ENCODE measurements at regions not wholly inside any gene's neighbourhood (a gene's known extent, or its start where the extent isn't known, plus 50 kb on each side); places are given as distances from the start of the nearest gene placed in this dataset.

DNA sequence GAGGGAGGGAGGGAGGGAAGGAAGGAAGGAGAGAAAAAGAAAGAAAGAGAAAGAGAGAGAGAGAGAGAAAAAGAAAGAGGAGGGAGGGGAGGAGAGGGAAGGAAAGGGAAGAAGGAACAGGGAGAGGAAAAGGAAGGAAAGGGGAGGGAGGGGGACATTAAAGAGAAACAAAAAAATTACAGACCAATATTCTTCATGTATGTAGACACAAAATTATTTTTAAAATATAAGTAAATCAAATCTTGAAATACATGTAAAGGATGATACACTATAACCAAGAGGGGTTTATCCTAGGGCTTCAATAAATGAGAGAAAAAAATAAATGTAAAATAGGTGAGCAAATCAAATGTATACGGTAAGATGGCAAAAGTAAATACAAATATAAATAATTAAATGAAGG, 71.2 kb upstream of the TMEM244 start:
- TF ChIP-seq EP300 (IDR thresholded peaks at IDR 0.05; ENCODE audit: borderline replicate concordance) (no peak), TCF12 (IDR thresholded peaks at IDR 0.05; ENCODE audit: low read depth) (no peak), TAF1 (IDR thresholded peaks at IDR 0.05; ENCODE audit: low read depth) (no peak), EGR1 (IDR thresholded peaks at IDR 0.05) (no peak), CREB1 (IDR thresholded peaks at IDR 0.05; ENCODE audit: low read depth) (no peak), FOXM1 (IDR thresholded peaks at IDR 0.05; ENCODE audit: borderline replicate concordance, low read depth) (no peak), YY1 (IDR thresholded peaks at IDR 0.05; ENCODE audit: low read depth) (no peak), RAD21 (IDR thresholded peaks at IDR 0.05; ENCODE audit: low read depth) (no peak), CEBPB (IDR thresholded peaks at IDR 0.05) (no peak), TEAD4 (IDR thresholded peaks at IDR 0.05) (no peak), ZBTB7A (IDR thresholded peaks at IDR 0.05; ENCODE audit: low read depth) (no peak), NFIC (IDR thresholded peaks at IDR 0.05) (no peak)
- TF ChIP-seq, protein P1, sequence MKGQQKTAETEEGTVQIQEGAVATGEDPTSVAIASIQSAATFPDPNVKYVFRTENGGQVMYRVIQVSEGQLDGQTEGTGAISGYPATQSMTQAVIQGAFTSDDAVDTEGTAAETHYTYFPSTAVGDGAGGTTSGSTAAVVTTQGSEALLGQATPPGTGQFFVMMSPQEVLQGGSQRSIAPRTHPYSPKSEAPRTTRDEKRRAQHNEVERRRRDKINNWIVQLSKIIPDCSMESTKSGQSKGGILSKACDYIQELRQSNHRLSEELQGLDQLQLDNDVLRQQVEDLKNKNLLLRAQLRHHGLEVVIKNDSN (IDR thresholded peaks at IDR 0.05) = no peak
- TF ChIP-seq, protein P2, sequence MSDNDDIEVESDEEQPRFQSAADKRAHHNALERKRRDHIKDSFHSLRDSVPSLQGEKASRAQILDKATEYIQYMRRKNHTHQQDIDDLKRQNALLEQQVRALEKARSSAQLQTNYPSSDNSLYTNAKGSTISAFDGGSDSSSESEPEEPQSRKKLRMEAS (IDR thresholded peaks at IDR 0.05) = no peak
- TF ChIP-seq, protein P3, sequence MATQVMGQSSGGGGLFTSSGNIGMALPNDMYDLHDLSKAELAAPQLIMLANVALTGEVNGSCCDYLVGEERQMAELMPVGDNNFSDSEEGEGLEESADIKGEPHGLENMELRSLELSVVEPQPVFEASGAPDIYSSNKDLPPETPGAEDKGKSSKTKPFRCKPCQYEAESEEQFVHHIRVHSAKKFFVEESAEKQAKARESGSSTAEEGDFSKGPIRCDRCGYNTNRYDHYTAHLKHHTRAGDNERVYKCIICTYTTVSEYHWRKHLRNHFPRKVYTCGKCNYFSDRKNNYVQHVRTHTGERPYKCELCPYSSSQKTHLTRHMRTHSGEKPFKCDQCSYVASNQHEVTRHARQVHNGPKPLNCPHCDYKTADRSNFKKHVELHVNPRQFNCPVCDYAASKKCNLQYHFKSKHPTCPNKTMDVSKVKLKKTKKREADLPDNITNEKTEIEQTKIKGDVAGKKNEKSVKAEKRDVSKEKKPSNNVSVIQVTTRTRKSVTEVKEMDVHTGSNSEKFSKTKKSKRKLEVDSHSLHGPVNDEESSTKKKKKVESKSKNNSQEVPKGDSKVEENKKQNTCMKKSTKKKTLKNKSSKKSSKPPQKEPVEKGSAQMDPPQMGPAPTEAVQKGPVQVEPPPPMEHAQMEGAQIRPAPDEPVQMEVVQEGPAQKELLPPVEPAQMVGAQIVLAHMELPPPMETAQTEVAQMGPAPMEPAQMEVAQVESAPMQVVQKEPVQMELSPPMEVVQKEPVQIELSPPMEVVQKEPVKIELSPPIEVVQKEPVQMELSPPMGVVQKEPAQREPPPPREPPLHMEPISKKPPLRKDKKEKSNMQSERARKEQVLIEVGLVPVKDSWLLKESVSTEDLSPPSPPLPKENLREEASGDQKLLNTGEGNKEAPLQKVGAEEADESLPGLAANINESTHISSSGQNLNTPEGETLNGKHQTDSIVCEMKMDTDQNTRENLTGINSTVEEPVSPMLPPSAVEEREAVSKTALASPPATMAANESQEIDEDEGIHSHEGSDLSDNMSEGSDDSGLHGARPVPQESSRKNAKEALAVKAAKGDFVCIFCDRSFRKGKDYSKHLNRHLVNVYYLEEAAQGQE (IDR thresholded peaks at IDR 0.05; ENCODE audit: low read depth) = no peak

DNA sequence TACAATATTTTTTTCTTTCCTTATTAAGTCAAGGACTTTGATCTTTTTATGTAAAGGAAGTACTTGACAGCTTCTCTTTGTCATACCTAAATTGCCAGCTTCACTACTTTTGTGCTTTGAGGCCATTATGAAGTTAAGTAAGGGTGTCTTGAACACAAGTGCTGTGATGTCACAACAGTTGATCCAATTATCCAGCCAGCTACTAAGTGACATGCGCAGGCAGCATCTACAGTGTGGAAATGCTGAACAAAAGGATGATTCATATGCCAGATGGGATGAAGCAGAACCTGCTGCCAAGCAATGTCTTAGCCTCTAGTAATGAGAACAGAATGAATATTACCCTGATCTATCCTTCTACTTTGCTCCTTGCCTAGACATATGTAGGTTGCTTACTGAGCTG, 68.3 kb upstream of the TMEM244 start:
- TF ChIP-seq ZBTB7A (IDR thresholded peaks at IDR 0.05; ENCODE audit: low read depth) (no peak), EGR1 (IDR thresholded peaks at IDR 0.05) (no peak), NFIC (IDR thresholded peaks at IDR 0.05) (no peak), TAF1 (IDR thresholded peaks at IDR 0.05; ENCODE audit: low read depth) (no peak), CEBPB (IDR thresholded peaks at IDR 0.05) (no peak), TEAD4 (IDR thresholded peaks at IDR 0.05) (no peak)

DNA sequence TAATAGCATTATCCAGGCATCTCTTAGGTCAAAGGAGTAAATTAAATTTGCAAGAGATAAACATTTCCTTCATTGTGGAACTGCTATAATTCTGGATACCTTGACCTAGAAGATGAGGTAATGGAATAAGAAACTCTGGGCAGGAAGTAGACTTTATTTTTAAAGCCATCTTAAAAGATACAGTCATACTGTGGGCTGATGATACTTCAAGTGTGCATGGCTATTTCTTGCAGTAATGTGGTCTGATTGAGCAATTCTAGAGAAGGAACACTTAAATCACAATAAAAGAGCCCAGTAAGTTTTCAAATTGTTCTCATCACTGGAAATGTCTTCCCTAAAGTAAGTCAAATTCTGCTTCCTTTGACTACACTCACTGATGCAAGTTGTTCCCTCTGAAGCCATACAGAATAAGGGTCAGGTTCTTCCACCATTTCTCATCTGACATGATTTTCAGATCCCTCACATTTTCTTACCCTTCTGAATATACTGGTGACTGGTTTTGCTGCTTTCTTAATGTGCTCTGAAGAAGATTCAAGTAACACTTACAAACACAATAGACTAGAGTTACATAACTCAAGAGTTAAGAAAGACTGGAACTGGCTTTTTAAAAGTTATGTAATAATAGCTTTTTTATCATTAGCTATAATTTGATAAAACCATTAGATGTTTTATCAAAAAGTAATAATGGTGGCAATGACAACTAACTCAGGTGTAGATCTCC, 62.6 kb upstream of the TMEM244 start:
- TF ChIP-seq CEBPB (IDR thresholded peaks at IDR 0.05) = no peak
- no peak for TF ChIP-seq TAF1 (IDR thresholded peaks at IDR 0.05; ENCODE audit: low read depth)
- TF ChIP-seq NFIC (IDR thresholded peaks at IDR 0.05) = no peak
- no peak for TF ChIP-seq FOXM1 (IDR thresholded peaks at IDR 0.05; ENCODE audit: borderline replicate concordance, low read depth)
- no peak for TF ChIP-seq EGR1 (IDR thresholded peaks at IDR 0.05)
- no peak for TF ChIP-seq YY1 (IDR thresholded peaks at IDR 0.05; ENCODE audit: low read depth)

DNA sequence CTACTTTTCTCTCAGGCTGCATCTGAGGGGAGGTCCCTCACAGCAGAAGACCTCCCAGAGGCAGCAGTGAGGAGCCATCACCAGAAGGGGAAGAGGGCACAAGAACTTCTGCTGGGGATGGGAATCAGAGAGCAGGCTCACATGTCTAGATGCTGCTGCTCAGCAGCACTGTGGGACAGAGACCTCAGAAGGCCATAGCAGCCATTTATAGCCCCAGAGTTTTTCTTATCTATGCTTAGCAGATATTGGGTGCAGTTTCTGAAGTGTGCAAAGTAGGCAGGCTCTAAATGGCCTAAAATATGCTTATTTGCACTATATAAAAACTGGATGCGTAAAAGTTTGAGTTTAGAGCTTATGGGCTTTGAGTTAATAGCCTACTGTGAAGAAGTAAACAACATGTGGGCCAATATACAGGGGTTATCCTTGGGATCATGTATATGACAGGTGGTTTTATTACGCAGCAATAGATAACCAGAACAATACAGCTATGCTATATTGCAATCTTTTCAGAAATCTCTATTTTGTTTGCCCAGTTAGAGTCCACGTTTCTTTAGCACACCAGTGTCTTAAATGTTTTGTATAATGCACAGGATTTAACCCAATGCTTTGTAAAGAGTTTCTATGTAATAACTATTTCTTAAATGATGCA, 60.2 kb upstream of the TMEM244 start:
- TF ChIP-seq RAD21 (IDR thresholded peaks at IDR 0.05; ENCODE audit: low read depth) = no peak
- TF ChIP-seq TCF12 (IDR thresholded peaks at IDR 0.05; ENCODE audit: low read depth) = no peak
- TF ChIP-seq TAF1 (IDR thresholded peaks at IDR 0.05; ENCODE audit: low read depth) = no peak
- TF ChIP-seq, protein P1 (IDR thresholded peaks at IDR 0.05) = no peak
- TF ChIP-seq EGR1 (IDR thresholded peaks at IDR 0.05) = no peak
- TF ChIP-seq, protein P3 (IDR thresholded peaks at IDR 0.05; ENCODE audit: low read depth) = no peak
- TF ChIP-seq CEBPB (IDR thresholded peaks at IDR 0.05) = no peak
- TF ChIP-seq ZBTB7A (IDR thresholded peaks at IDR 0.05; ENCODE audit: low read depth) = no peak

DNA sequence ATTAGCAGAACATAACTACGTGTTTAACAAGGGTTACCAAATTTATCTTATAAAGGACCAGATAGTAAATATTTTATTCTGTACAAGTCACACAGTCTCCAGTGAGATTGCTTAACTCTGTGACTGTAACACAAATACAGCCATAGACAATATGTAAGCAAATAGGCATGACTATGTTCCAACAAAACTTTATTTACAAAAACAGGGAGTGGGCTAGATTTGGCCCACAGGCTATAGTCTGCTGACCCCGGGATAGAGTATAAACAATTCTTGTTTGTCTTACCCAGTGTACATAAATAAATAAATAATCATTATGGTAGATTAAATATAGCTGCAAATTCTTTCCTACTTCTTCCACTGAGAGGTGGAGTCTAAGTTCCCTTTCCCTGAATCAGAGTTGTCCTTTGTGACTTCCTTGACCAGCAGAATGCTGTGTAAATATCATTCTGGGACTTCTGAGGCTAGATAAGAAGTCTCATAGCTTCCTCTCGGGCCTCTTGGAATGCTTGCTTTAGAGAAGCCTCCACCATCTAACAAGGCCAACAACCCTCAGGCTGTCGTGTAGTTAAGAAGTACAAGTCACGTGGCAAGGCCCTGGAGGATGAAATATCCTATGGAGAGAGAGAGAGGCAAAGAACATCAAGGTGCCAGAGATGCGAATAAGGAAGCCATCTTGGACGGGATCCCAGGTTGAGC, 59.1 kb upstream of the TMEM244 start:
- TF ChIP-seq, protein P2 (IDR thresholded peaks at IDR 0.05) = no peak
- no peak for TF ChIP-seq TAF1 (IDR thresholded peaks at IDR 0.05; ENCODE audit: low read depth)
- TF ChIP-seq RAD21 (IDR thresholded peaks at IDR 0.05; ENCODE audit: low read depth) = no peak
- no peak for TF ChIP-seq EGR1 (IDR thresholded peaks at IDR 0.05)
- no peak for TF ChIP-seq ZBTB7A (IDR thresholded peaks at IDR 0.05; ENCODE audit: low read depth)
- TF ChIP-seq CREB1 (IDR thresholded peaks at IDR 0.05; ENCODE audit: low read depth) = no peak
- no peak for TF ChIP-seq EP300 (IDR thresholded peaks at IDR 0.05; ENCODE audit: borderline replicate concordance)
- TF ChIP-seq, protein P3 (IDR thresholded peaks at IDR 0.05; ENCODE audit: low read depth) = no peak
- TF ChIP-seq NFIC (IDR thresholded peaks at IDR 0.05) = no peak
- TF ChIP-seq YY1 (IDR thresholded peaks at IDR 0.05; ENCODE audit: low read depth) = no peak
- no peak for TF ChIP-seq CEBPB (IDR thresholded peaks at IDR 0.05)
- TF ChIP-seq, protein P1 (IDR thresholded peaks at IDR 0.05) = no peak
- TF ChIP-seq TCF12 (IDR thresholded peaks at IDR 0.05; ENCODE audit: low read depth) = no peak
